ENCODE measurements at regions not wholly inside any gene's neighbourhood (a gene's known extent, or its start where the extent isn't known, plus 50 kb on each side); places are given as distances from the start of the nearest gene placed in this dataset.

GRCh38 chr6:14431385-14432330, 314.1 kb downstream of the CD83 start:
- no peak for DNase-seq (ENCODE audit: low read depth, low spot score)
- in situ Hi-C loops (cut with HindIII; ENCODE audit: low sequenced_read_pairs), result no loop called here
- TF ChIP-seq CTCF (IDR thresholded peaks at IDR 0.05; ENCODE audit: low read depth, low read length), result no peak
- no peak overlapping the region for H3K4me3 ChIP-seq (ENCODE audit: low read depth, low read length)

GRCh38 chr6:14434916-14435690, 317.5 kb downstream of the CD83 start:
- in situ Hi-C loops (cut with HindIII; ENCODE audit: low sequenced_read_pairs), result no loop called here
- no peak for TF ChIP-seq CTCF (IDR thresholded peaks at IDR 0.05; ENCODE audit: low read depth, low read length)
- no peak for DNase-seq (ENCODE audit: low read depth, low spot score)
- no peak overlapping the region for H3K4me3 ChIP-seq (ENCODE audit: low read depth, low read length)

GRCh38 chr6:14436592-14437132, 319.1 kb downstream of the CD83 start:
- TF ChIP-seq CTCF (IDR thresholded peaks at IDR 0.05; ENCODE audit: low read depth, low read length), result no peak
- no peak overlapping the region for H3K4me3 ChIP-seq (ENCODE audit: low read depth, low read length)
- DNase-seq (ENCODE audit: low read depth, low spot score), result no peak
- in situ Hi-C loops (cut with HindIII; ENCODE audit: low sequenced_read_pairs), result no loop called here

- H3K4me3 ChIP-seq (ENCODE audit: low read depth, low read length), result no peak overlapping the region
- no peak for TF ChIP-seq CTCF (IDR thresholded peaks at IDR 0.05; ENCODE audit: low read depth, low read length)
- DNase-seq (ENCODE audit: low read depth, low spot score), result no peak
- in situ Hi-C loops (cut with HindIII; ENCODE audit: low sequenced_read_pairs), result no loop called here
Measured at GRCh38 chr6:14439419-14439818, 321.8 kb downstream of the CD83 start.

- no peak for DNase-seq (ENCODE audit: low read depth, low spot score)
- TF ChIP-seq CTCF (IDR thresholded peaks at IDR 0.05; ENCODE audit: low read depth, low read length), result no peak
- in situ Hi-C loops (cut with HindIII; ENCODE audit: low sequenced_read_pairs), result no loop called here
- H3K4me3 ChIP-seq (ENCODE audit: low read depth, low read length), result no peak overlapping the region
Measured at GRCh38 chr6:14440215-14440910, 322.8 kb downstream of the CD83 start.

All from astrocyte of the spinal cord (primary cell).